ENCODE measurements at regions not wholly inside any gene's neighbourhood (a gene's known extent, or its start where the extent isn't known, plus 50 kb on each side); places are given as distances from the start of the nearest gene placed in this dataset.

DNA sequence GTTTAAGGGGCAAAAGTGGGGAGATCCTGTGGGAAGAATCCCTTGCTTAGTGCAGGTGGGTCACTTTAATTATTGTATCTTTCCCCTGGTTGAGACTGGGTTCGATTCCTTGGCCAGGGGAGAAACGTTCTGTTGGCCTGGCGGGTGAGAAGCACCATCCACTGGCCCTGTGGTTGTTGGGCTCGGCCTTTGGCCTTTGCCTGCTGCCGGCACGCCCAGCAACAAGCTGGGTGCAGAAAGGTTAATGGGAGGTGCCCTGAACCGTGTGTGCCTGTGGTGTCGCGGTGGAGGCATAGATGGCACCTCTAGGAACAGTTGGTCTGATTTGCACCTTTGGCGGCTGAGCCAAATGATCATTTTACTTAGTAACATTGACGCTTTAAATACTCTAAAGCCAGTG lies 363.6 kb upstream of the CNTNAP2 start:
- TF ChIP-seq EP300 (IDR thresholded peaks at IDR 0.05; ENCODE audit: borderline replicate concordance) (no peak), TAF1 (IDR thresholded peaks at IDR 0.05; ENCODE audit: low read depth) (no peak), MAX (IDR thresholded peaks at IDR 0.05) (no peak), EGR1 (IDR thresholded peaks at IDR 0.05) (no peak), FOXM1 (IDR thresholded peaks at IDR 0.05; ENCODE audit: borderline replicate concordance, low read depth) (no peak), TEAD4 (IDR thresholded peaks at IDR 0.05) (no peak), CEBPB (IDR thresholded peaks at IDR 0.05) (no peak)

Data from Ishikawa (cell line).